WTC11 (cell line): ENCODE measurements at regions not wholly inside any gene's neighbourhood (a gene's known extent, or its start where the extent isn't known, plus 50 kb on each side); places are given as distances from the start of the nearest gene placed in this dataset.

Source experiments
- ATAC-seq: fragments of 200-7000 bp; cut with Tn5 transposase; 2 replicates; pipeline ENCODE4 v1.10.0; 2021; ENCODE audit warnings: mild to moderate bottlenecking, moderate library complexity
- CTCF ChIA-PET: fragments of 300-600 bp; sonication (Branson Sonifier 250); formaldehyde crosslinking; loops from one replicate; lab custom pipeline; 2021; ENCODE audit warnings: antibody characterized with exemption; lab: Charles Lee
- POLR2A ChIA-PET: fragments of 350-600 bp; sonication (Branson Sonifier 250); formaldehyde crosslinking; loops from one replicate; lab custom pipeline; 2021; ENCODE audit warnings: antibody characterized with exemption; lab: Charles Lee
- DNase-seq: peaks from one replicate; pipeline ENCODE4 v3.0.0; 2021; ENCODE audit warnings: low spot score
- H3K27ac Mint-ChIP-seq: 2 replicates; pipeline ENCODE4 v1.8.0; 2021; ENCODE audit warnings: mixed read lengths
- H3K27me3 Mint-ChIP-seq: 2 replicates; pipeline ENCODE4 v1.8.0; 2021; ENCODE audit warnings: low read depth, mild to moderate bottlenecking, moderate library complexity, mixed read lengths
- H3K36me3 Mint-ChIP-seq: 2 replicates; pipeline ENCODE4 v1.8.0; 2021; ENCODE audit warnings: mixed read lengths
- H3K4me1 Mint-ChIP-seq: 2 replicates; pipeline ENCODE4 v1.8.0; 2022; ENCODE audit warnings: mixed read lengths
- H3K4me3 Mint-ChIP-seq: 2 replicates; pipeline ENCODE4 v1.8.0; 2021; ENCODE audit warnings: mild to moderate bottlenecking, moderate library complexity, mixed read lengths
- H3K9me3 Mint-ChIP-seq: 2 replicates; pipeline ENCODE4 v1.8.0; 2021; ENCODE audit warnings: mixed read lengths
- AR ChIP-seq: fragments of 250-450 bp; sonication (Bioruptor Pico); IDR thresholded peaks from 2 replicates; pipeline ENCODE4 v1.9.0; 2021; ENCODE audit warnings: mild to moderate bottlenecking
- ATF2 ChIP-seq: sonication (generic); formaldehyde crosslinking; IDR thresholded peaks from 2 replicates; pipeline ENCODE4 v1.8.1; 2022; ENCODE audit warnings: low read depth, missing genetic modification reagents, borderline replicate concordance
- E2F1 ChIP-seq: sonication (generic); formaldehyde crosslinking; IDR thresholded peaks from 2 replicates; pipeline ENCODE4 v1.8.0; 2022; ENCODE audit warnings: mild to moderate bottlenecking, missing genetic modification reagents
- EMX1 ChIP-seq: fragments of 250-450 bp; sonication (Bioruptor Pico); IDR thresholded peaks from 2 replicates; pipeline ENCODE4 v1.8.0; 2021; ENCODE audit warnings: mild to moderate bottlenecking
- FOXK1 ChIP-seq: sonication (generic); formaldehyde crosslinking; IDR thresholded peaks from 2 replicates; pipeline ENCODE4 v1.8.0; 2022; ENCODE audit warnings: mild to moderate bottlenecking, moderate library complexity, missing genetic modification reagents
- HMGA2 ChIP-seq: fragments of 250-450 bp; sonication (Bioruptor Pico); IDR thresholded peaks from 2 replicates; pipeline ENCODE4 v1.4.0; 2021; ENCODE audit warnings: mild to moderate bottlenecking, moderate library complexity
- HMGXB4 ChIP-seq: sonication (generic); formaldehyde crosslinking; IDR thresholded peaks from 2 replicates; pipeline ENCODE4 v1.8.1; 2023; ENCODE audit warnings: mild to moderate bottlenecking, moderate library complexity, missing genetic modification reagents
- IRF2 ChIP-seq: sonication (generic); formaldehyde crosslinking; IDR thresholded peaks from 2 replicates; pipeline ENCODE4 v1.8.0; 2022; ENCODE audit warnings: low read depth, missing genetic modification reagents, borderline replicate concordance
- KAT7 ChIP-seq: sonication (generic); formaldehyde crosslinking; IDR thresholded peaks from 2 replicates; pipeline ENCODE4 v1.8.1; 2023; ENCODE audit warnings: missing genetic modification reagents, mild to moderate bottlenecking, borderline replicate concordance
- NR3C1 ChIP-seq: sonication (generic); formaldehyde crosslinking; conservative IDR thresholded peaks from 2 replicates; pipeline ENCODE4 v1.8.1; 2023; ENCODE audit warnings: low read depth, mild to moderate bottlenecking, missing genetic modification reagents
- PRRX2 ChIP-seq: fragments of 250-450 bp; sonication (Bioruptor Pico); IDR thresholded peaks from 2 replicates; pipeline ENCODE4 v1.8.0; 2021; ENCODE audit warnings: mild to moderate bottlenecking
- STAT6 ChIP-seq: sonication (generic); formaldehyde crosslinking; conservative IDR thresholded peaks from 2 replicates; pipeline ENCODE4 v1.8.1; 2023; ENCODE audit warnings: mild to moderate bottlenecking, low read depth, missing genetic modification reagents, moderate library complexity
- TCF7 ChIP-seq: sonication (generic); formaldehyde crosslinking; IDR thresholded peaks from 2 replicates; pipeline ENCODE4 v1.8.0; 2022; ENCODE audit warnings: mild to moderate bottlenecking, low read depth, missing genetic modification reagents, moderate library complexity
- TEAD4 ChIP-seq: sonication (generic); formaldehyde crosslinking; IDR thresholded peaks from 2 replicates; pipeline ENCODE4 v1.8.0; 2022; ENCODE audit warnings: mild to moderate bottlenecking, missing genetic modification reagents
- ZMAT4 ChIP-seq: fragments of 250-450 bp; sonication (Bioruptor Pico); IDR thresholded peaks from 2 replicates; pipeline ENCODE4 v1.9.0; 2021; ENCODE audit warnings: mild to moderate bottlenecking
- ZNF138 ChIP-seq: sonication (generic); formaldehyde crosslinking; conservative IDR thresholded peaks from 2 replicates; pipeline ENCODE4 v1.8.1; 2022; ENCODE audit warnings: mild to moderate bottlenecking, moderate library complexity, missing genetic modification reagents
- ZNF219 ChIP-seq: sonication (generic); formaldehyde crosslinking; IDR thresholded peaks from 2 replicates; pipeline ENCODE4 v1.8.0; 2023; ENCODE audit warnings: missing genetic modification reagents, mild to moderate bottlenecking, borderline replicate concordance
- ZNF232 ChIP-seq: sonication (generic); formaldehyde crosslinking; IDR thresholded peaks from 2 replicates; pipeline ENCODE4 v1.8.0; 2022; ENCODE audit warnings: mild to moderate bottlenecking, missing genetic modification reagents
- ZNF281 ChIP-seq: sonication (generic); formaldehyde crosslinking; IDR thresholded peaks from 2 replicates; pipeline ENCODE4 v1.8.0; 2023; ENCODE audit warnings: mild to moderate bottlenecking, missing genetic modification reagents
- ZNF396 ChIP-seq: fragments of 250-450 bp; sonication (Bioruptor Pico); IDR thresholded peaks from 2 replicates; pipeline ENCODE4 v1.8.0; 2021; ENCODE audit warnings: mild to moderate bottlenecking, moderate library complexity, borderline replicate concordance

GRCh38 chr11:29452146-29452545 lies 564.7 kb downstream of the KCNA4 start:
- ATAC-seq (no peak), DNase-seq (no peak)
- TF ChIP-seq FOXK1 (CRISPR knock-in tag): no peak
- TF ChIP-seq TCF7 (CRISPR knock-in tag): no peak
- no peak for TF ChIP-seq EMX1 (CRISPR knock-in tag)
- TF ChIP-seq HMGXB4 (CRISPR knock-in tag): no peak
- TF ChIP-seq TEAD4 (CRISPR knock-in tag): no peak
- TF ChIP-seq HMGA2 (CRISPR knock-in tag): no peak
- no peak for TF ChIP-seq ZMAT4
- no peak for TF ChIP-seq KAT7 (CRISPR knock-in tag)
- TF ChIP-seq IRF2 (CRISPR knock-in tag): no peak
- no peak for TF ChIP-seq NR3C1
- no peak for TF ChIP-seq PRRX2 (CRISPR knock-in tag)
- no peak for TF ChIP-seq ZNF232 (CRISPR knock-in tag)
- no peak for TF ChIP-seq ZNF396 (CRISPR knock-in tag)
- no peak for TF ChIP-seq ZNF219 (CRISPR knock-in tag)
- TF ChIP-seq ZNF138 (CRISPR knock-in tag): no peak
- TF ChIP-seq AR (CRISPR knock-in tag): no peak
- no peak for TF ChIP-seq E2F1 (CRISPR knock-in tag)
- TF ChIP-seq STAT6 (CRISPR knock-in tag): no peak
- no peak for TF ChIP-seq ZNF281 (CRISPR knock-in tag)
- no peak for TF ChIP-seq ATF2 (CRISPR knock-in tag)
- Mint-ChIP-seq H3K4me3 (no peak overlapping the region), H3K9me3 (no peaks in the 10 kb centered on the region), H3K27ac (no peak overlapping the region), H3K27me3 (no peaks in the 10 kb centered on the region), H3K36me3 (no peaks in the 10 kb centered on the region), H3K4me1 (peaks cover 22% of the 10 kb centered on the region)
- ChIA-PET POLR2A (no interaction called here), CTCF (no interaction called here)
